GM18502 (cell line): ENCODE measurements at regions not wholly inside any gene's neighbourhood (a gene's known extent, or its start where the extent isn't known, plus 50 kb on each side); places are given as distances from the start of the nearest gene placed in this dataset.

Experiments
- ATAC-seq: cut with Tn5 transposase; IDR thresholded peaks from one replicate; pipeline ENCODE4 v1.9.1; 2021; ENCODE audit warnings: mild to moderate bottlenecking; ENCODE audit not compliant: unreplicated experiment, poor library complexity

DNA sequence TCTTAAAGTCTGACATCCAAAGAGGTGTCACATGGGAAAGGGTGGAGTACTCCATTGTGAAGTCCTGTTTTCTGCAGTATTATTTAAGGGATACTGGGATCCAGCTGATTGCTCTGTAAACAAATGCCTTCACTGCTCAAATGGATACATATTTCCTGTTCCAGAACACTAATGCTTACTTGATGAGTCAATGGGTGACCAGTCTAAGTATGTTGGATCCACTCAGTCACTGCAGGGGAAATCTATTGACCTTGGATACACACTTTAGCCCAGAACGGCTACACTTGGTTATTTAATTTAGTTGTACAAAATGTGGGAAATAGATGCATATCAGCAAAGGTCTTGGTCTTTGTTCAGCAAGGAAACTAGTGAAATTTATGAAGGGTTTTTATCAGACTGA, 261.4 kb downstream of the MAP2K4 start:
- ATAC-seq: no peak

GRCh38 chr17:12287953-12288352, 267.3 kb downstream of the MAP2K4 start:
- ATAC-seq: no peak

- ATAC-seq: no peak
These were observed 269.5 kb downstream of the MAP2K4 start for GRCh38 chr17:12290207-12290606.

DNA sequence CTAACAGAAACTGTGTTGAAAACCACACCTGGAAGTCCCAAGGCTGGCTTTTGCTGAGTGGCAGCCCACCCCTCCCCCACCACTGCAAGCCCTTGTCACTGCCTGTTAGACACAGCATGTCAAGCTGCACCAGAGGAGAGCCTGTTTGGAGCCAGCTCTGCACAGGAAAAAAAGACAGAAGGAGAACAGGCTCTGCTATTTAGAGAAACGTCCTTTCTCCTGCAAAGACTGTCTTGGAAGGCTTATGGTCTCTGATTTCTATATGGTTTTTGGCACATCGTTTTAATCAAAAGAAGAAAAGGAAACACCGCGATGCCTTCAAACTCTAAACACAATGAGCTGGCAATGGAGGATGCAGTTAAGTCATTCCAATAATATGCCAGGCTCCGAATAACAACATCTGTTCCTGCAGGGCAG, 275.5 kb downstream of the MAP2K4 start:
- ATAC-seq: no peak

GRCh38 chr17:12301551-12301950, 280.9 kb downstream of the MAP2K4 start:
- ATAC-seq: no peak

DNA sequence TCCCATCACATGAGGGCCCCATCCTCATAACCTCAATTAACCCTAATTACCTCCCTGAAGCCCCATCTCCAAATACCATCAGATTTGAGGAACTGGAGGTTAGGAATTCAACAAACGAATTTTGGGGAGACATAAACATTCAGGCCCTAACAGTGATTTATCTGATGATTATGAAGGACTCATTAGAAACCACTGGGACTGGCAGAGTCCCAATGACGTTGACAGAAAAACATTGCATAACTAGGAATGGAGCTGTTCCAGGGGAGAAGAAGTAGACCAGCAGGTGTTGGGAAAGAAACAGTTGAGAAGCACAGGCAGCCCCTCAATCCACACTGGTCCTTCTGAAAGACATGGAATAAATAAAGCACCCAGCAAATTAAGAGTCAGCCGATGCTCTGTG, 282.0 kb downstream of the MAP2K4 start:
- no peak for ATAC-seq

- ATAC-seq: no peak
These were observed 290.1 kb downstream of the MAP2K4 start for GRCh38 chr17:12310811-12311210.

- ATAC-seq: no peak
These were observed 292.0 kb downstream of the MAP2K4 start for GRCh38 chr17:12312692-12313091.

- no peak for ATAC-seq
These were observed 293.1 kb downstream of the MAP2K4 start for GRCh38 chr17:12313786-12314185.

GRCh38 chr17:12316021-12316420, 295.3 kb downstream of the MAP2K4 start:
- ATAC-seq: no peak

DNA sequence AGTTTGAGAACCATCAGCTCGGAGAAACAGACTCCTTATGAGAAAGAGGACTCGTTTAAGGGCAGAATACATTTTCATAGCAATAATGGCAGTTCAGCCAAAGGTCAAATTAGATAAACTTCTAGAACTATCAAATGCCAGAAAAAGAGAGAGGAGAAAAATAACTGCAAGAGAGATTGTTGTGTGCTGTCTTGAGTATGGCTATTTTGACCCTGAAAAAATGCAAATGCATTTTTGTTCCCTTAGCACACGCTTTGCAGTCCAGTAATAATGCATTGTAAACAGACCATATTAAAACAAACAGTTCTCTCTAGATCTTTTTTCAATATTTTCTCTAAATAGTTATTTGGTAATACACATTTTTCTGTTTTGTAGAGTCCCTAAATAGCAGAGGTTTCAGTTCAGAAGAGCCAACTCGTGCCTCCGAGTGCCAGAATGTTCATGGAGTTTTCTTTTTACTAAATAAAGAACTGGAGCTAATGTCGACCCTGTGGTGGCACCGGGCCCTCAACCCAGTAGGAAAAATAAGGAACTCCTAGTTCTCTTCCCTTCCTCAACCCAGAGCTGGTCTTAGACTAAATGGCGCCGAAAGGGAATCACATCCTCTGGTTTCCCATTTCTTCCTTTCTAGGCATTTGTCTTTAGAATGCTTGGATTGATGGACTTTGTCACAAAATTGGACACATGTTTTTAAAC, 298.0 kb downstream of the MAP2K4 start:
- no peak for ATAC-seq

GRCh38 chr17:12320286-12320685, 299.6 kb downstream of the MAP2K4 start:
- ATAC-seq: no peak

DNA sequence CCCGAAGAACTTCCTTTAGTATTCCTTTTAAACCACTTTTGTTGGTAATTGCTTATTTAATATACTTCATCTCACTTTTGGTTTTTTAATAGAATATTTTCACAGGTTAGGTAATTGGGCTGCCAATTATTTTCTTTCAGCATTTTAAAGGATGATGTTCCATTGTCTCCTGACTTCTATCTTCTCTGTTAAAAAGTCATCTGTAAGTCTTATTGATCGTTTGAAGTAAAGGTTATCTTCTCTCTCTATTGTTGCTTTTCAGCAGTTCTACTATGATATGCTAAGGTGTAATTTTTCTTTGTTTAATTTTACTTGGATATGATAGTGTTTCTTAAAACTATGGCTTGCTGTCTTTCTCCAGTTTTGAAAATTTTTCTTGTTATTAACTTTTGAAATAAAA, 307.5 kb downstream of the MAP2K4 start:
- ATAC-seq: no peak

DNA sequence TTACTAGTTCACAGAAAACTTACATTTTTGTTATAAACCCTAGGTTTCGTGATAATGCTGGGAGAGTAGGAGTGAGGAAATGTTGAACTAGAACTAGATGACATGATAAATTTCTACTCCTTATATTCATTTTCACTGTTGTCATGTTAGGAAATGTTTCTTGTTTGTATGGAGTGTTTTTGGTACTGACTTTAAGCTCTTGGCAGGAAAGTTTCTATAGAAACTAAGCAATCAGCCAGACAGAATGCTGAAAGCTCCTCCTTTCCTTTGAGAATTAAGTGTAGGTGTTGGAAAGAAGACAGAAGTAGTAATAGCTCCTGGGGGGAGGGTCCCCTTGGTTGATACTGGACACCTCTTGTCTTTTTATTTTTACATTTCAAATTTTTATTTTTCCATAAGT, 309.8 kb downstream of the MAP2K4 start:
- ATAC-seq: no peak

GRCh38 chr17:12341328-12341727, 320.7 kb downstream of the MAP2K4 start:
- no peak for ATAC-seq

DNA sequence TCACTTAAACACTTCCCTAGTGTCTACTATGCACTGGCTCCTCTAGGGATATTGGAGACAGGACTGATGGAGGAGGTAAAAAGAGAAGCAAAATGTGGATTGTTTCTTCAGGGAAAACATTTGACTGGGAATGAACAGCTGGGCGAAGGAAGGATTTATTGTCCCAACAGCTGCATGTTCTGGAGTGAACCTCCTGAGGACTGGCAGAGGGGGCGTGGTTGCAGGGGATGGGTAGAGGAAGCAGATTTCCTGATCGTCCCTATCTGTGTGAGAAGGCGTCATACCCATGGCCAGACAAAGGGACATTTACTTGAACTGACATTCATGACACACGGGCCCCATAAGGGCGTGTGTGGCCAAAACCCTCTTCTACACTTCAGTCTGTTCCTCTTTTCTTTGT, 321.5 kb downstream of the MAP2K4 start:
- no peak for ATAC-seq

GRCh38 chr17:12342609-12343435, 322.1 kb downstream of the MAP2K4 start:
- no peak for ATAC-seq

DNA sequence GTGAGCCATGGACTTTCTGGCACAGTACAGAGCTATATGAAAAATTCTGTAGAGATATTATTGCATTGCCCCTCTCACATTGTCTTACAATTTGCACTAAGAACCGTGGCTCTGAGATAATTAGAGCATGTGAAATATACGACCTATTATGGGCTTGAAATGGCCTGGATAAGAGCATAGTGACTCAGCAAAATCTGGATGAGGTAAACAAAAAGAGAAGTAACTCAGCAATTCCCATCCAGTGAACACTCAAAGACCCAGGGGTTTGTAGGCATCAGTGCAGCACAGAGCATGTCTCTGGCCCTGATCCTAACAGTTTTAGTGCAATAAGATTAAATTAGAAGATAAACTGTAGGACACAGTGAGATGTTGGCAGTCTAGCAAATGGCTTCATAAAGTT, 317.2 kb upstream of the MYOCD start:
- ATAC-seq: no peak

GRCh38 chr17:12349297-12349696, 316.4 kb upstream of the MYOCD start:
- ATAC-seq: no peak

DNA sequence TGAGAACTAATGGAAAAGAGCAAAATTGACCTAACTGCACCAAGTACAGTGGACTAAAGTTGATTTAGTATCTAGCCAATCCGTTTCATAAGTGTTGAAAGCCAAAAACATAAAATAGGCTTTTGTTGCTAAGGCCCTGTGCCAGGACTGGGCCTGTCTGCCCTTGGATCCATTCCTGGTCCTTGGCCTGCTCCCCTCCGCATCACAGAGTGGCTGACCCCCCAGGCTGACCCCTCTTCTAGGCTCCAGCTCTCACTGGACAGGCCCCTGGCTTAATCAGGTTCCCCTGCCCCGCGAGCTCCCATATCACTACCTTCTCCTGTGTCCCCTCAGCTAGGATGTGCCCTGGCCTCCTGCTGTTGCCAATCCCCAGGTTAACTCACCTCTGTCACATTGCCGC, 313.6 kb upstream of the MYOCD start:
- no peak for ATAC-seq

- ATAC-seq: no peak
These were observed 308.1 kb upstream of the MYOCD start for GRCh38 chr17:12357600-12357999.

DNA sequence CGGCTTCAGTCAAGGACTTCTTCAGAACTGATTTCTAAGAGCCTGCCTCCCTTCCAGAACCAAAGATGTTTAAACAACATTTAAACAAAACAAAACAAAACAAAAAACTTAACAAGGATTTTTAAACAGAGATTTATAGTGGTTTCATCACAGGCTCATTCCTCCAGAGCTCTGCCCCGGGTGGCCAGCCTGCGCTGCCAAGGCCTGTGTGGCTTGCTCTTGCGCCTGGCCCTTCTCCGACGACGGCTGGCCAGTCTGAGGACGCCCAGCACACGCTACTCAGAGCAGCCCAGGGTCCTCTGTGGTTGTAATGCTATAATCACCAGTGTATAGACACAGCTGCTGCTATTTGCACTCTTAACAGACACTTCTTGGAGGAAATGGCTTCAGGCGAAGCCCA, 307.2 kb upstream of the MYOCD start:
- no peak for ATAC-seq
